ENCODE measurements at regions not wholly inside any gene's neighbourhood (a gene's known extent, or its start where the extent isn't known, plus 50 kb on each side); places are given as distances from the start of the nearest gene placed in this dataset.

GRCh38 chr13:105502193-105502592 is 1033.3 kb downstream of the EFNB2 start:
- DNase-seq, result no peak
- no peak for TF ChIP-seq CTCF (IDR thresholded peaks at IDR 0.05)
- Mint-ChIP-seq H3K4me1 (ENCODE audit: low read depth) (no peaks in the 10 kb centered on the region), H3K27ac (no peak overlapping the region), H3K36me3 (ENCODE audit: low read depth) (no peaks in the 10 kb centered on the region), H3K9me3 (no peaks in the 10 kb centered on the region; the same call in 1 of the 2 replicates), H3K4me3 (no peak overlapping the region), H3K27me3 (ENCODE audit: insufficient read depth) (no peaks in the 10 kb centered on the region)

- Mint-ChIP-seq H3K4me3 (no peak overlapping the region), H3K27me3 (ENCODE audit: insufficient read depth) (peaks cover 4% of the 10 kb centered on the region; the same call in 1 of the 2 replicates), H3K36me3 (ENCODE audit: low read depth) (no peaks in the 10 kb centered on the region), H3K27ac (no peak overlapping the region), H3K9me3 (peaks cover 4% of the 10 kb centered on the region; the same call in 1 of the 2 replicates), H3K4me1 (ENCODE audit: low read depth) (no peaks in the 10 kb centered on the region; the same call in 1 of the 2 replicates)
- no peak for DNase-seq
- no peak for TF ChIP-seq CTCF (IDR thresholded peaks at IDR 0.05)
These were observed 1037.9 kb downstream of the EFNB2 start for GRCh38 chr13:105497597-105497996.

GRCh38 chr13:105492216-105492615 is 1043.2 kb downstream of the EFNB2 start:
- Mint-ChIP-seq H3K4me1 (ENCODE audit: low read depth) (peaks cover 4% of the 10 kb centered on the region; the same call in 1 of the 2 replicates), H3K36me3 (ENCODE audit: low read depth) (no peaks in the 10 kb centered on the region), H3K27ac (no peak overlapping the region), H3K9me3 (peaks cover 4% of the 10 kb centered on the region; the same call in 1 of the 2 replicates), H3K27me3 (ENCODE audit: insufficient read depth) (peaks cover 4% of the 10 kb centered on the region; the same call in 1 of the 2 replicates), H3K4me3 (no peak overlapping the region)
- TF ChIP-seq CTCF (IDR thresholded peaks at IDR 0.05), result no peak
- DNase-seq, result no peak

GRCh38 chr13:105491345-105491744 is 1044.1 kb downstream of the EFNB2 start:
- peaks cover 4% of the 10 kb centered on the region; the same call in 1 of the 2 replicates for H3K4me1 Mint-ChIP-seq (ENCODE audit: low read depth)
- DNase-seq, result no peak
- H3K9me3 Mint-ChIP-seq, result peaks cover 4% of the 10 kb centered on the region; the same call in 1 of the 2 replicates
- TF ChIP-seq CTCF (IDR thresholded peaks at IDR 0.05), result no peak
- H3K36me3 Mint-ChIP-seq (ENCODE audit: low read depth), result no peaks in the 10 kb centered on the region; the same call in 1 of the 2 replicates
- H3K4me3 Mint-ChIP-seq, result no peak overlapping the region
- H3K27me3 Mint-ChIP-seq (ENCODE audit: insufficient read depth), result peaks cover 4% of the 10 kb centered on the region; the same call in 1 of the 2 replicates
- H3K27ac Mint-ChIP-seq, result no peak overlapping the region

- H3K4me1 Mint-ChIP-seq (ENCODE audit: low read depth), result no peaks in the 10 kb centered on the region; the same call in 1 of the 2 replicates
- H3K27me3 Mint-ChIP-seq (ENCODE audit: insufficient read depth), result peaks cover 4% of the 10 kb centered on the region; the same call in 1 of the 2 replicates
These were observed 1050.4 kb downstream of the EFNB2 start for GRCh38 chr13:105485081-105485480.

More at GRCh38 chr13:105485081-105485480, 1050.4 kb downstream of the EFNB2 start:
- peaks cover 10% of the 10 kb centered on the region; the same call in 1 of the 2 replicates for H3K9me3 Mint-ChIP-seq
- TF ChIP-seq CTCF (IDR thresholded peaks at IDR 0.05), result no peak
- H3K36me3 Mint-ChIP-seq (ENCODE audit: low read depth), result no peaks in the 10 kb centered on the region; the same call in 1 of the 2 replicates
- no peak for DNase-seq
- no peak overlapping the region for H3K27ac Mint-ChIP-seq
- H3K4me3 Mint-ChIP-seq, result no peak overlapping the region
